ENCODE measurements at regions not wholly inside any gene's neighbourhood (a gene's known extent, or its start where the extent isn't known, plus 50 kb on each side); places are given as distances from the start of the nearest gene placed in this dataset.

- intact Hi-C loops (cut with micrococcal nuclease) = no loop called here
- no peaks in the 10 kb centered on the region for H3K27me3 ChIP-seq (ENCODE audit: low read length)
- no peaks in the 10 kb centered on the region for H3F3A ChIP-seq (ENCODE audit: low read length, unreplicated experiment)
- H3K36me3 ChIP-seq (ENCODE audit: low read depth, low read length) = no peaks in the 10 kb centered on the region
- ChIA-PET POLR2A (ENCODE audit: unreplicated experiment) (no interaction called here), CTCF (no interaction called here)
- no peak overlapping the region for H3K4me2 ChIP-seq (ENCODE audit: low read length)
- no peak overlapping the region for H2AFZ ChIP-seq (ENCODE audit: low read length)
- no peak overlapping the region for H3K27ac ChIP-seq (ENCODE audit: low read length)
- H3K4me3 ChIP-seq (ENCODE audit: low read length) = no peak overlapping the region
- TF ChIP-seq EZH2phosphoT487 (IDR thresholded peaks at IDR 0.05; ENCODE audit: borderline replicate concordance, low read length) (no peak), CTCF (conservative IDR thresholded peaks at IDR 0.05; ENCODE audit: low read depth, low read length) (no peak), EZH2 (IDR thresholded peaks at IDR 0.05; ENCODE audit: low read length, unreplicated experiment) (no peak)
- H3K79me2 ChIP-seq (ENCODE audit: low read length) = no peaks in the 10 kb centered on the region
- no peak overlapping the region for H3K9ac ChIP-seq (ENCODE audit: low read length)
- BruUV-seq (replicated peaks) = no TSS peak
- DNase-seq = no peak
- no peak for ATAC-seq
- H3K9me3 ChIP-seq (ENCODE audit: low read length) = no peaks in the 10 kb centered on the region
- no peaks in the 10 kb centered on the region for H3K4me1 ChIP-seq (ENCODE audit: insufficient read depth, low read length)
- H4K20me1 ChIP-seq (ENCODE audit: low read length) = no peaks in the 10 kb centered on the region
- H3K9me2 ChIP-seq (replicated peaks; ENCODE audit: low read length) = no peaks in the 10 kb centered on the region
These were observed 181.3 kb downstream of the IBTK start for GRCh38 chr6:82066196-82066595.

GRCh38 chr6:82063574-82063973 lies 184.0 kb downstream of the IBTK start:
- ChIA-PET POLR2A (ENCODE audit: unreplicated experiment) (no interaction called here), CTCF (no interaction called here)
- Histone ChIP-seq H3K9me2 (replicated peaks; ENCODE audit: low read length) (no peaks in the 10 kb centered on the region), H3K9ac (ENCODE audit: low read length) (no peak overlapping the region), H3K27ac (ENCODE audit: low read length) (no peak overlapping the region), H3K27me3 (ENCODE audit: low read length) (no peaks in the 10 kb centered on the region), H3K9me3 (ENCODE audit: low read length) (no peaks in the 10 kb centered on the region), H3F3A (ENCODE audit: low read length, unreplicated experiment) (no peaks in the 10 kb centered on the region), H3K4me3 (ENCODE audit: low read length) (no peak overlapping the region), H3K36me3 (ENCODE audit: low read depth, low read length) (no peaks in the 10 kb centered on the region), H3K79me2 (ENCODE audit: low read length) (no peaks in the 10 kb centered on the region), H3K4me1 (ENCODE audit: insufficient read depth, low read length) (no peaks in the 10 kb centered on the region), H3K4me2 (ENCODE audit: low read length) (no peak overlapping the region), H4K20me1 (ENCODE audit: low read length) (no peaks in the 10 kb centered on the region), H2AFZ (ENCODE audit: low read length) (no peak overlapping the region)
- DNase-seq = no peak
- no TSS peak for BruUV-seq (replicated peaks)
- ATAC-seq = no peak
- intact Hi-C loops (cut with micrococcal nuclease) = no loop called here
- TF ChIP-seq CTCF (conservative IDR thresholded peaks at IDR 0.05; ENCODE audit: low read depth, low read length) = no peak
- no peak for TF ChIP-seq EZH2 (IDR thresholded peaks at IDR 0.05; ENCODE audit: low read length, unreplicated experiment)
- TF ChIP-seq EZH2phosphoT487 (IDR thresholded peaks at IDR 0.05; ENCODE audit: borderline replicate concordance, low read length) = no peak

GRCh38 chr6:82062219-82062618 lies 185.3 kb downstream of the IBTK start:
- H4K20me1 ChIP-seq (ENCODE audit: low read length) = no peaks in the 10 kb centered on the region
- H3K9me2 ChIP-seq (replicated peaks; ENCODE audit: low read length) = no peaks in the 10 kb centered on the region
- H3K9ac ChIP-seq (ENCODE audit: low read length) = no peak overlapping the region
- H3K27me3 ChIP-seq (ENCODE audit: low read length) = no peaks in the 10 kb centered on the region
- H3K4me3 ChIP-seq (ENCODE audit: low read length) = no peak overlapping the region
- H2AFZ ChIP-seq (ENCODE audit: low read length) = no peak overlapping the region
- no peak overlapping the region for H3K4me2 ChIP-seq (ENCODE audit: low read length)
- CTCF ChIA-PET = no interaction called here
- intact Hi-C loops (cut with micrococcal nuclease) = no loop called here
- DNase-seq = no peak
- no peaks in the 10 kb centered on the region for H3K79me2 ChIP-seq (ENCODE audit: low read length)
- no peaks in the 10 kb centered on the region for H3K36me3 ChIP-seq (ENCODE audit: low read depth, low read length)
- ATAC-seq = no peak
- no peak overlapping the region for H3K27ac ChIP-seq (ENCODE audit: low read length)
- H3F3A ChIP-seq (ENCODE audit: low read length, unreplicated experiment) = no peaks in the 10 kb centered on the region
- no peak for TF ChIP-seq EZH2phosphoT487 (IDR thresholded peaks at IDR 0.05; ENCODE audit: borderline replicate concordance, low read length)
- no peak for TF ChIP-seq CTCF (conservative IDR thresholded peaks at IDR 0.05; ENCODE audit: low read depth, low read length)
- TF ChIP-seq EZH2 (IDR thresholded peaks at IDR 0.05; ENCODE audit: low read length, unreplicated experiment) = no peak
- no peaks in the 10 kb centered on the region for H3K4me1 ChIP-seq (ENCODE audit: insufficient read depth, low read length)
- POLR2A ChIA-PET (ENCODE audit: unreplicated experiment) = no interaction called here
- BruUV-seq (replicated peaks) = no TSS peak
- H3K9me3 ChIP-seq (ENCODE audit: low read length) = no peaks in the 10 kb centered on the region
